Fibroblast of gingiva (primary cell): ENCODE measurements at regions not wholly inside any gene's neighbourhood (a gene's known extent, or its start where the extent isn't known, plus 50 kb on each side); places are given as distances from the start of the nearest gene placed in this dataset.
"Not testable (repeated sequence)": the region's sequence is repeated elsewhere in the genome, so short reads cannot be mapped to it uniquely, and the experiment has no call there.

Experiments used
- DNase-seq: peaks from one replicate; pipeline ENCODE4 v3.0.0-alpha.2; 2011; ENCODE audit warnings: low read depth

DNA sequence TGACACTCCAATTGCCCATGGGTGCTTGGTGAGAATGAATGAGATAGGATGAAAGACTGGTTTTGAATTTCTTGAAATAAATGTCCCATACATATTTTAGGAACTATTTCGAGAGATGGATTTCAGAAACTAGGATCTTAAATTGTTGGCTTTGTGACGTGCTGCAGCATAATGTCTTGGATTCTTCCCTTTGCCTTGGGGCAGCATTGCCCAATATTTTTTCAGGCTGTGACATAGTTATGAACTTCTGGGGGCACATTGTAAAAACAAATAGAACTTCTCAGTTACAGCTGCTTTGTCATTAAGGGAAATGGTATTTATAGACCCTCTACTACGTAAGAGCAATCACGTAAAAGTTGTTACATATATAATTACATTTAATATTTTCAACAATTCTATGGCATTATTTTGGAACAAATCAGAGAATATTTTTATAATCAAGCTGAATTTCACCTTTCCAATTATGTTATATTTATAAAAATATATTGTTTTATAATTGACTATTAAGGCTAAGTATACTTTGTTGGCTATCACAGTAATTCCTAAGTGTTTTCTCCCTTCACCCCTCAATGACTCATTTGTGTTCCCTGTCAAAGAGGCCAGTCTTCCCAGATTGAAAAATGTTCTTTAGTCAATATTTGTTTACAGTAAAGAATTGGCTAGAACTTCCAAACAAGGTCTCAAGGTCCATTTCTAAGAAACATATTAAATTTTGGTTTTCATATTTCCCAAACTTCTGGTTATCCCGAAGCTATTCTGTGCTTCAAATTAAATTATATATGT is 1388.3 kb upstream of the ACO1 start:
- no peak for DNase-seq

DNA sequence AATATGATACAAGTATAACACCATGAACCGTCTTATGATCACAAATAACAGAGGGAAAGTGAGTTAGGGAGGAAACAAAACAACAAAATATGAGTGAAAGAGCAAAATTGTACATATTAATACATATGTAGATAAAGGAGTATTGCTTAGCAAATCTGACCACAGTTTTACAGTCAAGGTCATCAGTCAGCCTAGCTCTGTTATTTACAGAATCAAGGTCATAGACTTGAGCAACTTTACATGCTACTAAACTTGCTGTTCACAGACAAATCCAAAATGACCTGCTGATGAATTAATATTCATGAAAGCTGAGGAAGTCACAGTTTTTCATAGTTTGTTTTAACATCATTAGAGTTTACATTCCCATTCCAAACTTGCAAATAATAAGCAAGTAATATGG is 1387.7 kb upstream of the ACO1 start:
- DNase-seq = no peak

DNA sequence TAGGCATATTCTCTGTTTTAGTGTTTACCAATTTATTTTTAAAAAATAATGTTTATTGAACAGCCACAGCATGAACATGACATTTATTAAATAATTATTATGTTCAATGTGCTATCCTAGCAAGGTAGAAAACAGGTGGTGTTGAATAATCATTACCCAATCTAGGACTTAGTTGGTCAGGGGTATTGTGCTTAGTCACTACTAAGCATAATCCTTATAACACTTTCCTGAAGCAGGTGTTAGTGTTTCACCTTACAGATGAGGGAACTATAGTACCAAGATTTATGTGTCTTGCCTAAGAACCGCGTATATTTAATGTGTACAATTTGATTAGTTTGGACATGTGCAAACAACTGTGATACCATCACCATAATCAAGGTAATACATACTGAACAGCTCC is 1387.2 kb upstream of the ACO1 start:
- DNase-seq = no peak

DNA sequence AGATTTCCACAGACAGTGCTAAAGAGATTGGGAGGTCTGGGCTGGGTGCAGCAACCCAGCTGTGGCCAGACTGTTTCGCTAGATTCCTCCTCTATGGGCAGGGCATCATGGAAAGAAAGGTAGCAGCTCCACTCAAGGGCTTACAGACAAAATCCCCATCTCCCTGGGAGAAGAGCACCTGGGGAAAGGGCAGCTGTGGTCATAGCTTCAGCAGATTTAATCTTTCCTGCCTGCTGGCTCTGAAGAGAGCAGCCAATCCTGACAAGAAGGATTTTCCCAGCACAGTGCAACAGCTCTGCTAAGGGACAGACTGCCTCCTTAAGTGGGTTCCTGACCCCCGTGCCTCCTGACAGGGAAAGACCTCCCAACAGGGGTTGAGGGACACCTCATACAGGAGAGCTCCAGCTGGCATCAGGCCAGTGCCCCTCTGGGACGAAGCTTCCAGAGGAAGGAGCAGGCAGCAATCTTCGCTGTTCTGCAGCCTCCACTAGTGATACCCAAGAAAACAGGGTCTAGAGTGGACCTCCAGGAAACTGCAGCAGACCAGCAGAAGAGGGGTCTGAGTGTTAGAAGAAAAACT is 1379.3 kb upstream of the ACO1 start:
- DNase-seq = no peak

DNA sequence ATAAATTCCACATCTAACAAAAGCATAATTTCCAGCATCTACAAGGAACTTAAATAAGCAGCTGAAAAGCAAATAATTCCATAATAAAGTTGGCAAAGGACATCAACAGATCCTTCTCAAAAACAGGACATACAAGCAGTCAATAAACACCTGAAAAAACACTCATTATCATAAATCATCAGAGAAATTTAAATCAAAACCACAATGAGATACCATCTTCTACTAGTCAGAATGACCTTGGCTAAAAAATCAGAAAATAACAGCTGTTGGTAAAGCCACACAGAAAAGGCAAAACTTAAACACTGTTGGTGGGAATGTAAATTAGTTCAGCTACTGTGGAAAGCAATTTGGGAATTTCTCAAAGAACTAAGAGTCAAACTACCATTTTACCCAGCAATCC is 1371.1 kb upstream of the ACO1 start:
- no peak for DNase-seq

DNA sequence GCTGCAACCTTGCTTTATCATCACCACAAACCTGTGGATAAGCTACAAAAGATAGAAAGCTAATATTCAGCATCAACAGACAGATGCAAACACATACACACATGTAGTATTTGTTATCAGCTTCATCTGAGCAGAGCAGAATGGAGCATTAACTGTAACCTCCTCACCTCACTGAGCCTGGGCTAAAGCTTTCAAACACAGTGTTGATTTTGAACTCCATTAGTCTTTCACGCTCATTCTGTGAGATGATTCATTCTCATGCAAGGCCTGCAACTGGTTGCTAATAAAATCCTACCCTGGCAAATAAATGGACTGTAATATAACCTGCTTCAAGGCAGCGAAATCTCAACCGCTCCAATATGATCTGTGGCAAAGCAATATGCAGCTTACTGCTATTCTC is 1360.6 kb upstream of the ACO1 start:
- DNase-seq = no peak

DNA sequence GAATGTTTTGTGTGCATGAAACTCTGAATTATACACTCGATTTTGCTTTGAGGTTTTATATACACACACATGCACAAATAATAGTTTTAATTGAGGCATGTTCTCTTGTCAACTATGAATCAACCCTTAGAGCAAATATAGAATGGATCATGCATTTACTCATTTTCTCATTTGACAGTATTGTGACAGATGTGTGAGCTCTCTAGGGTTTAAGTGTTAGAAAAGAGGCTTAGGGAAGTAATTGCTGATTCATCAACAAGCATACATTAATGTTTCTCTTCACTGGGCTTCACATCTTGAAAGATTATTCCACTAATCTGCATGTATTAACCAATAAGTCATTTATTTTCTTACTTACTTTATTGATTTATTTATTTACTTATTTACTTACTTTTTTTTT is 1356.8 kb upstream of the ACO1 start:
- no peak for DNase-seq

DNA sequence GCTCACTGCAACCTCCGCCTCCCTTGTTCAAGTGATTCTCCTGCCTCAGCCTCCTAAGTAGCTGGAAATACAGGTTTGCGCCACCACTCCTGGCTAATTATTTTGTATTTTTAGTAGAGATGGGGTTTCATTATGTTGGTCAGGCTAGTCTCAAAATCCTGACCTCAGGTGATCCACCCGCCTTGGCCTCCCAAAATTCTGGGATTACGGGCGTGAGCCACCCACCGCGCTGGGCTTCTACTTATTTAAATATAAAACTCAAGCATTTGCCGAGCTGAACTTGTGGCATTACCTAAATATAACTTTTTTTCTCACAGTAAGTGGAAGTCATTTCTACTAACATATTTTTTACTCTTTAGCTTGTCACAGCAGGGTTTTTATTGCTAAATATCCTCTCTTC is 1356.3 kb upstream of the ACO1 start:
- no peak for DNase-seq

DNA sequence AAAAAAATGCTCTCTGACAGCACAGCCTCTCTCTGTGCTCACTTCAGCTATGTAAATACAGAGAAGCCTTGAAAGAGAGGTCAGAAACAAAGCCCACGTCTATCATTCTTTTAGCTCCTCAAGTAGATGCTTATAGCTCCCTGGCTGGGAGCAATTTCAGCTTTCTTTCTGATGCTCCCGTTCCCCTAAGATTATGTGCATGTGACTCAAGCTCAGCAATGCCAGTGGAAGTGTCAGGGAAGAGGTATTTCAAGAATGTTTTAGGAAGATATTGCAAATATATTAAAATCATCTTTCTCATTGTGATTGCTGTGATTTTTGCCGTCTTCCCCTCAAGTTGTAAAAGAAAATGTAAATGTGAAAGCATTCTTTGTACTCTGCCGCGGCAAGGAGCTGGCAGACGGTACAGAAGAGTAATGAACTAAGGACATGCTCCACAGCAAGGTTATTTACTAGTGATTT is 1353.7 kb upstream of the ACO1 start:
- DNase-seq = no peak

DNA sequence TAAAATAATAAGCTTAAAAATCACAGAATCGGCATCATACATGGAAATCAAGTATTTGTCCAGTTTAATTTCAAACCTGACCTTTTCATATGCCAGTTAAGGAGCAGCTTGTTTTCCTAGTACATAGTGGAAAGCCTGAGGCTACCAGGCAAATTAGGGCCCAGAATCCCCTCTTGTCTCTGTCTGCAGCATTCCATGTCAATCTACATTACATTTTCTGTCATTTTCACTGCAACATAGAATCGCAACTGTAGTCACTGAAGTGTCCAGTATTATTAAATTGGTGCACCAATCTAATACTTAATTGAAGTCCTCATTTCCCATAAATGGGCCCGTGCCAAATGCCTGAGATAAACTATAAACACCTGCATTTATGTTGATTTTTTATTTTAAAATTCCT is 1352.2 kb upstream of the ACO1 start:
- no peak for DNase-seq

DNA sequence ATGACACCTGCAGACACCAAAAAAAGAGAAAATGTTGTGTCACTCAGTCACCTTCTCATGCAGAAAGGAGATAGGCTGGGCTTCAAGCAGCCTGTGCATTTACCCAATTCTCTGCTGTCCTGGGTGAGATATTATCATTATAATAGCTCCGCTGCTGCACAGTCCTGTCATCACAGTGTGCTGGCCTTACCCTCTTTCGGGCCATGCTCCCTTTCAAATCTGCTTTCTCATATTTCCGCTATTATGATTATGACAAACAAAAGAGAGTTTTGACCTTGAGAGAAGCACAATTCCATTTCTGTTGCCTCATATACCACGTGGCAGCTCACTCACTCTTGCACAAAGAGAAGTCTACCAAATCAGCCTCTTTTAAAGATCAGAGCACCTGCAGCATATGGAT is 1350.1 kb upstream of the ACO1 start:
- no peak for DNase-seq

DNA sequence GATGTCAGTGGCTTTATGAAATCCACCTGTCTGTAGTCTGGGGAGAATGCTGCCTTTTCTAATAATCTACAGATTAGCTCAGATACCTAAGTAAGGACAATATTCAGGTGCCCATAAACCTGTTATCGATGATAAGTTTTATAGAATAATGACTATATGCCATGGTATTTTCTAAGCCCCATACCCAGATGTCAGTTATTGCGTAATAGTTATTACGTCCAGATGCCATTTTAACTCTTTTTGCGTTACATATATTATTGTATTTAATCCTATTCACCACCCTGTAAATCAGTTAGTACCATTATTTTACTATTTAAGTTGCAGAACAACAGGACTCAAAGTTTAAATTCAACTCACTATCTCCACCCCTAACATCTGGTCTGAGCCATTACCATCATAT is 1343.9 kb upstream of the ACO1 start:
- DNase-seq = no peak

DNA sequence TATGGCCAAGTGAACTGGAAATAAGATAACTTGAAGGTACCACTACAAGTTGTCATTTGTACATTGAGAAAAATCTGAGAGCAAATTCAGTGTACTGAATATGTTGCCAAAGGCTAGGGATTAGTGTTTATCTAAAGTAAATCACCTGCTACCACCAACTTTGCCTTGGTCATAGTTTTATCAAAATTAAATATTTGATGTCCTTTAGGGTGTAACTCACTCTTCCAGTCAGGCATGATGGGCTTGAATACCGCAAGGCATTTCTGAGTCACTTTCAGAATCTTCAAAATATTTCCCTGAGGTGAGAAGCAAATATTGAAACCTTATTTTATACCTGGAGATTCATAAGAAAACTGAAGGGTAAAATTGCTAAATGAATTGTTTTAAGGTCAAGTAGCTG is 1338.6 kb upstream of the ACO1 start:
- no peak for DNase-seq

DNA sequence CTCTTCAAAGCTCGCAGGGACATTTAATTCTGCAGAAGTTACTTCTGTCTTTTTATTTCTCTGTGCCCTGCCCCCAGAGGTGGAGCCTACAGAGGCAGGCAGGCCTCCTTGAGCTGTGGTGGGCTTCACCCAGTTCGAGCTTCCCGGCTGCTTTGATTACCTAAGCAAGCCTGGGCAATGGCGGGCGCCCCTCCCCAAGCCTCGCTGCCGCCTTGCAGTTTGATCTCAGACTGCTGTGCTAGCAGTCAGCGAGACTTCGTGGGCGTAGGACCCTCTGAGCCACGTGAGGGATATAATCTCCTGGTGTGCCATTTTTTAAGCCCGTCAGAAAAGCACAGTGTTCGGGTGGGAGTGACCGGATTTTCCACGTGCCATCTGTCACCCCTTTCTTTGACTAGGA is 1322.9 kb upstream of the ACO1 start:
- DNase-seq = not testable (repeated sequence)

DNA sequence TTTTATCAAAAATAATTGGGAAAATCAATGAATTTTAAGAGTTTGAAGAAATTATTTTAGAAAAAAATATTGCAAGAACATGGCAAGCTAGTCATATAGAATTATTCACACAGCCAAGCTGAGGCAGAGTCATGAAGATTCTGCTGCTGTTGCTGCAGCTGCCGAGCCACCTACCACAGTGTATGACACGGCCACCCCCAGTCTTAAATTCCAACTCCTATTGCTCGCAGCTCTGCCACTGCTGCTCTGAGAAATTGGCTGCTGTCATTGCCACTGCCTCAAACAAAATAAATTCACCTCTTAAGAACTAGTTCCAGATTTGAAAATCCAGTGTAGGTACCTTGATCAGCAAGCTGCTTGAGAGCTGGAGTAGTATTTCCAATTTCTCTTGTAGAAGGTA is 1318.8 kb upstream of the ACO1 start:
- DNase-seq = no peak

DNA sequence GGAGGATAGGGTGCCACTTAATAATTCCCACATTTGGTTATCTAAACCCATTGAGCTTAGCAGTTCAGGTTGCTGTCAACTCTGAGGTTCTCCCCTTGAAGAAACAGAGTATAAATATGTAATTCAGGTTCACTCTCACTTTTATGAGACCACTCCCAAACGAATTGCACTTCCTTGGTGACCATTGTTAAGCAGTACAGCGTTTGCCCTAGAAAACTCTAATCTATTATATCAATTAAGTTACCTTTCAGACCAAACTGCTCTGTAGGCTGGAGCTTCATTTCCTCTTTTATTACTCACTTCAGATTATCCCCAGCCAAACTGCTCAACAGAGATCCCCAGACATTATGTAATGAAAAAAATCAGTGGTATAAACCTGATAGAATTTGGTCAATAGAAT is 1317.0 kb upstream of the ACO1 start:
- no peak for DNase-seq

DNA sequence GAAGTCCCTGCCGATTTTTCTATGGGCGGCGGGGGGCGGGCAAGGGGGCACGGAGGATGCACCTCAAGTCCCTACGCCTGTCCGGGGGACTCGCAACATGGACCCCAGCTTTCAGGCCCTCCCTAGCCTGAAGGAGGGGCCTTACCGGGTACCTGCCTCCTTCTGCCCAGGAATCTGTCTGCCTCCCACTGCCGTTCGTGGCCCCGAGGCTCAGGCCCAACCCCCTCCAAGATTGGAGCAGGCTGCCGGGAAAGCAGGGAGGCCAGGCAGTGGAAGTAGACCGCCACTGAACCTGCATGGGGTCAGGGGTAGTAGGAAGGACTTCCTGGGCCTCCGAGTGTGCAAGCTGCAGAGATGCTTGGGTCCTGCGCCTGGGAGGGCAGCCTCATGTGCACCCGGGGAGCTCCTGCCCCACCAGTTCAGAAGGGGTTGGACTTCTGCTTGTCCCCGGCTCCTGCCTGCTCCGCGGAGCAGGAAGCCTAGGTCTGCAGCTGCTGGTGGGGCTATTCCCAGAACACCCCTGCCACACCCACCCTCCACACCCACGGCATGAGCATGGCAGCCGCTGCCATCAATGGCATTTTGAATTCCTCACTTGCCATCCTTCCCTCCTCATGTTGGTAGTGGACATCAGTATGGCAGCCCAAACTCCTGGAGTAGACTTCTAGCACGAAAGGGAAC is 1312.7 kb upstream of the ACO1 start:
- DNase-seq = no peak

DNA sequence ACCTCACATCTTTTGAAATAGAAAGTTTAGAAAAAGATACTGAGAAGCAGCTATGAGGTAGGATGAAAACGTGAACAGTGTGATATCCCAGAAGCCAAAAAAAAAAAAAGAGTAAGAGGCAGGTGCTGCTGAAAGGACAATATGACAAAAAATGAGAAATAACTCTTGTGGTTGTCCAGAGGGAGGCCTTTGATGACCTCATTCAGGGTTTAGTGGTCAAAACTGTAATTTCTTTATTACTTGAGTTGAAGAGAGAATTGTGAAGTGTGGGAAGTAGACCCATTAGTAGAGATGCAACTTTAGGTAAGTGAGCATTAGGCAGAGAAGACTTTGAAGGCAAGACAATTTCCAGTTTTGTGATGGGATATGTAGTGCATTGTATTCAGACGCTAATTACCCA is 1306.3 kb upstream of the ACO1 start:
- DNase-seq = no peak

DNA sequence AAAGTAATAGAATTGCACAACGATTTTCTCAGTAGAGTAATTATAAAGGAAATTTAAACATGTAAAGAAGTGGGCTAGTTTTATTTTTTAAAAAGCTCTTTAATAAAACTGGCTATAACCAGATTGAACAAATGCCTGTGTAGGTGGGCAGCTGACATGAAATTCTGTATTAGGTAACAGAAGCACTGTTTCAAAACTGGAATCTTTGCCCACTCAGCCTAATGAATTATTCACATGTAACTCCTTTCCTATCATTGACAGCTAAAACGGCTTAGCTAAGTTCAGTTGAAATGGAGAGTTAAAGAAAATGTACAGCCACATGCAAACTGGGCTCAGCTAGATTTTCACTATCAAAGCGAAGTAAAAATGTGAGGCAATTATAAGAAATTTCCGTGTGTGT is 1300.1 kb upstream of the ACO1 start:
- DNase-seq = no peak

DNA sequence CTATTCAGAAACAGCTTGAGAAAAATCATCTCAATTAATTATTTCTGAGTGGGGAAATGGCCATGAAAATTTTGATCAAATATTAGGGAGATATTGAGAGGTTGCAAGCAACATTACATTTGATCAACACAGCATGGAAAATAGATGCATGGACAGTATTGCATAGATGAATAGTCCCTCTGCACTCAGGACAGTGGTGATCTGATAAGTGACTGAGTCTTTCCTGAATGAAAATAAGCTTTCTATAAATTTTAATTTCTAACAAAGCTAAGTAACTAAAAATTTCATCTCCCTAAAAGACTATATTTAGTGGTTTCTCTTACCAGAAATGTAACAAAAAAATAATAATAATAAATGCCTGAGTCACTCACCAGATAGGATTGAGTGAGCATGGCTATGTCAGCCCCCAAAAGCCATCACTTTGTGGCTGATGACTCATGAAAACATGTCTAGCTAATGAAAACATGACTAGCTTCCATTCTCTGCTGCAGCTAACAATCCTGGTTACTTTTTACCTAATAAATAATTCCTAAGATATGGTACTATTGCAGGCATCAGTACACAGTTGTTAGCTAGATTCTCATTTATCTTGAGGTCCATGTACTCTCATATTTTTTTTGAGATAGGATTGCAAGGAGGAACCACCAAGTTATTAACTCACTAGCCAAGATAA is 1294.8 kb upstream of the ACO1 start:
- DNase-seq = no peak

DNA sequence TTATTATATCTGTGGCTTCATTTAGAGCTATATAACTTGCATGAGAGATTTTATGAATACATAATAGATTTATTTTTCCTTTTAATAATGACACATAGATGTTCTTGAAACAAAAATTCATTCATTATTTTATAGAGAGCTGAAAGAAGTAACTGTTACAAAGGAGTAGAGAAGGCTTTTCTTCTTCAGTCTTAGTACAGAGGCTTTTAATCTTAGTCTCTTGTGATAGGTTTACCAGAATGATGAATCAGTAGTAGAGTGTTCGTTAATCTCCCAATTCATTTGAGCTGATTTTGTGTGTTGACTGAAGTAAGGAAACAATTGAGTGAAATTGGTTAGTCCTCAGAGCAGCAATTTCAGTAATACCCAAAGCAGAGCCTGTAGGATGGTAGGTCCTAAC is 1284.1 kb upstream of the ACO1 start:
- DNase-seq = no peak

DNA sequence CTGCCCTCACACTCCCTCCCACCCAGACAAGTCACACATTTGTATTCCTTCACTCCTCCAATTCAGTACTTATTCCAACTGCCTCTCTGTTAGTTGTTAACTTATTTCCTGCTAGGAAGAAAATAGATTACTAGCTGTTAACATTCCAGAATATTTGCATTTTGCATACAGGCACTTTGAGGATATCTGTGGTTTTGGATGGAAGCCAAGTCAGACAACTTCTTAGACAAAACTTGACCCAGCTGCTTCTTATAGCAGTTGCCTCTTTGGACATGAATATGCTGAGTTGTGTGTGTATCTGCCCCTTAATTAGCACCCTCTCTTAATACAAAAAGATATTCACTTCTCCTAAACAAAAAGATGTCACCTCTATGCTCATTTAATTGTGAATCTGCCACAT is 1280.6 kb upstream of the ACO1 start:
- no peak for DNase-seq

DNA sequence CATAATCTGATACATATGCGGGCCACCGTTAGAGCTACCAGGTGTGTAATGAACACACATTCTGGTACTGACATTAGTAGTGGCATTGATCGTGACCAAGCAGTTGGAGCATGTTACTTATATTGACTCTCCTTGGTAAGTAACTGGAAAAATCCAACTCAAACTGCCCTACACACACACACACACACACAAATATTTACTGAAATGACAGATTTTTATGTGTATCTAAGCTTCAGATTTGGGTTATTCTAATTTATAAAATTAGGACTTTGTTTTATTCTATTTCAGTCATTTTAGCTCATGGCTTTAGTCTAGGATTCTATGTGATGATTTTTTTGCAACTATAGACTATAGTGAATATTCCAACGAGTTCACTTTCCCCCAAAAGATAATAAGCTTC is 1280.2 kb upstream of the ACO1 start:
- no peak for DNase-seq
